Stimulated activated CD8-positive, alpha-beta memory T cell treated with anti-CD3 and anti-CD28 coated beads, Interleukin-4, amount 100 ng/mL, for 48 hours (primary cell): ENCODE measurements at regions not wholly inside any gene's neighbourhood (a gene's known extent, or its start where the extent isn't known, plus 50 kb on each side); places are given as distances from the start of the nearest gene placed in this dataset.

ENCODE experiments used
- DNase-seq: peaks from one replicate; pipeline ENCODE4 v3.0.0-alpha.2; 2020

GRCh38 chr10:106175760-106176377 lies 988.6 kb downstream of the SORCS1 start:
- no peak for DNase-seq

GRCh38 chr10:106173838-106174237 lies 990.7 kb downstream of the SORCS1 start:
- no peak for DNase-seq

GRCh38 chr10:106169241-106169640 lies 995.3 kb downstream of the SORCS1 start:
- DNase-seq: no peak

DNA sequence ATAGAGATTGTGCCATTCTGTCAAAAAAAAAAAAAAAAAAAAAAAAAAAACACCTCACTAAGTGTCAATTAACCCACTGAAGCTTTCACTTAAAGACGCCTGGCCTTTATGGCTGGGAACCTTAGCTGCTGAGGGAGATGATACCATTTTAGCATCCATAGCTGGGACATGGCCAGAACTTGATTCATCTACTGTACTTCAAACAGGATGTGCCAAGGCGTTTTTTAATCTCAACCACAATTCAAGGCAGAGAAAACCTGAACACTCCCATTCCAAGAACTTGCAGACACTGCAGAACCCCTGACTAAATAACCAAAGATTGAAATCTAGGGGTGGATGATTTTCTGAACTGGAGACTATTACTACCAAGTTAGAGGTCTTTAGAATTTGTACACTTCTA lies 996.6 kb downstream of the SORCS1 start:
- no peak for DNase-seq

DNA sequence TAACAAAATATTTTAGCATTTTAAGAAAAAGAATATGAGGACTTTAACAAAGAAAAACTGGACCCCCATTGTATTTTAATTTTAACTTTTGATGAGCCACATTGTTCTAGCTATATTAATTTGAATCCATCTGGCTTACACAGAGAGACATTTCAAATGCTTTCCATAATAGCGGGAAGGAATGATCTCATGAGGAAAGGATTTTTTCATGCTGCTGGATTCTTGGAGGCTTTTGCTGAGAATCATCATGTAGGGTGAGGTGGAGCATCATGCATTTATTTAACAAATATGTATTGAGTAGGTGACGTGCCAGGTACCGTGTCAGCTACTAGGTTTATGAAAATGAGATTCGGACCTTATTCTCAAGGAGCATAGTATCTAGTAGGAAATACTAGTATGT lies 1006.3 kb downstream of the SORCS1 start:
- no peak for DNase-seq

DNA sequence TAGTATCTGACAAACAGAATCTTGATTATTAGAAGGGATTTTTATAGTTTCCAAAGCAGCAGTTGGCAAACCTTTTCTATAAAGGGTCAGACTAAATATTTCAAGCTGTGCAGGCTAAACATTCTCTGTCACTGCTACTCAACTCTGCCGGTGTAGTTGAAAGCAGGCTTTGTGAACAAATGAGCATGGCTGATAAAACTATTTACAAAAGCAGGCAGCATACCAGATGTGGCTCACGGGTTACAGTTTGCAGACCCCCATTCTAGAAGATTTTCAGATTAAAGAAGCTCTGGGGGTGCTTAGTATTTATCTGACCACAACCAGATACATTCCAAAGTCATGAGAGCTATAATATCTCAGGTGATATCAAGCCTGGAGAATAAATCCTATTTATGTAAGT lies 1017.5 kb downstream of the SORCS1 start:
- DNase-seq: no peak

DNA sequence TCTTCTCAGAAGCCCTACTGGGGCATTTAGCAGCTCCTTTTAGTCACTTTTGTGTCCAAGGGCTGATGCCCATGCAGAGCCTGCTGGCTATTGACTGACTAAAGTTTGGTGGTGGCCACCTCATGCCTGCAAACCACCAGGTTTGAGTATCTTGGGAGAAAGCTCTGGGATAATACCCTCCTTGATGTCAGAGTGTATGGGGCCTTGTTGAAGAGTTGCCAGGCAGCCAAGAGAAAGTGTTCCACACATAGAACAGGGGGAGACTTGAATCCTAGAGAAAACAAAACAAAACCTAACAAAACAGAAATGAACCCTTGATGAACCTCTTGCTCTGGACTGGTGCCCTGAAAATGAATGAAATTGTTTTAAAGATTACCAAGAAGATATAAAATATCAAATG lies 1024.6 kb downstream of the SORCS1 start:
- no peak for DNase-seq

DNA sequence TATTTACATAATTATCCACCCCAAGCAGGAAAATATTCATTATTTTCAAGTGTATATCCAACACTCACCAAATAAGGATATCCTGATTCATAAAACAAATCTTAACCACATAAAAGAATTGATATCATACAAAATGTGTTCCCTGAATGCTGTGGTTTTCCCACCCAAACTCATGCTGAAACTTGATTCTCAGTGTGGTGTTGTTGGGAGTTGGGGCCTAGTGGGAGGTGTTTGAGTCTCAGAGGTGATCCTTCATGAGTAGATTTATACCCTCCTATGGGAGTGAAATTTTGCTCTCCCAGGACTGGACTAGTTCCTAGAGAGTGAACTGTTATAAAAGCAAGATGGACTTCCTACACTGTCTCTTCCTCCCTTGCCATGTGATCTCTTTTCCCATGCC lies 1028.3 kb downstream of the SORCS1 start:
- no peak for DNase-seq

- no peak for DNase-seq
Measured at GRCh38 chr10:106134326-106135000, 1030.0 kb downstream of the SORCS1 start.

GRCh38 chr10:106133451-106133850 lies 1031.1 kb downstream of the SORCS1 start:
- DNase-seq: no peak

DNA sequence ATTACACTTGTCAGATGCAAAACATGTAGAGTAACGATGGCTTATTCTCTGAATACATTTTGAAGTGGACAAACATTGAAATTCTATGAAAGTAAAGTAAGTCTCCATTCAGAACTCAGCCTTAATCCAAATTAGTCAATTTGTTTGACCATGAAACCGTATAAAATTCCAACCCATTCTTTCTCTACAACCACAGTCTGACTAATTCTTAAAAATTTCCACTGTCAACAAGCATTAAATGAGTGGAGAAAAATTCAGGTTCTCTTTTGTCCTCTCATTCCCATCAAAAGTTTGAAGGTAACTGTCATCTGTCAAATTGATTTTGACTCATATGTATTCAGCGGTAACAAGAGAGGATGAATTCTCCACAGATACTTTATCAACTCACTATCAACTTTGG lies 1031.5 kb downstream of the SORCS1 start:
- DNase-seq: no peak

GRCh38 chr10:106114656-106115186 lies 1049.8 kb downstream of the SORCS1 start:
- no peak for DNase-seq

- no peak for DNase-seq
Measured at GRCh38 chr10:106111246-106111645, 1053.3 kb downstream of the SORCS1 start.

DNA sequence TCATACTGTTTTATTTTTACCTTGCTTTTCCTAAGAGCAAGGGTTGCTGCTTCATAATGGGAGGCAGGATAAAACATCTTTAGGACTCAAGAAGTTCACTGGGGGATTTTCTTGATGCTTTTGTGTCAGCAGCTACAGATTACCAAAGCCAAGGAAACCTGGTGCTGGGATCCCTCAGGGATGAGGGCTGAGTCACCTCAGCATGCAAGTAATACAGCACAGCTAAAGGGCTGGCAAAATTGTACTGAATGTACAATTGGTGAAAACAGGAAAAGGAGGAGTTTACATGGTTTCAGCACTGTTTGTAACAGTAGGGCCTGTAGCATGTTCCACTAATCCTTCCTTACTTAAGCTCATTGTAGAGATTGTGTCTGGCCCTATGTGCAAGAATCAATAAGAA lies 1056.8 kb downstream of the SORCS1 start:
- no peak for DNase-seq

- no peak for DNase-seq
Measured at GRCh38 chr10:106106114-106106513, 1058.4 kb downstream of the SORCS1 start.

- no peak for DNase-seq
Measured at GRCh38 chr10:106089855-106090254, 1074.7 kb downstream of the SORCS1 start.

GRCh38 chr10:106086391-106086790 lies 1078.1 kb downstream of the SORCS1 start:
- no peak for DNase-seq

DNA sequence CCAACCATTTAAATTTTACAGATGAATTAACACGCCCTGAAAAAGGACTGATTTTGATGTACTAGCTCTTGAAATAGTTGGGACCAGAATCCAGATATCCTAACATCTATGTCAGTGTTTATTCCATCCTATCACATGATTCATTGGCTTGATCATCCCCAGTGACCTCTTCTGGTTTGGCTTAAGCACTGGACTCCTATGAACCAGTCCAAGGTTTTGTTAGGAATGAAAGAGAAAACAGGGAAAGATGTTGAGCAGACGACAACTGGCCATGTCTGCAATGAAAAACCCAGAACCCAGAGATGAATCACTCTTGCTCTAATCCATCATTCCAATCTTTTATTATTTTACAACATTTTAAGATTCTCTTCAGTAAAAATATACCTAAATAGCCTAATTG lies 1080.9 kb downstream of the SORCS1 start:
- DNase-seq: no peak

DNA sequence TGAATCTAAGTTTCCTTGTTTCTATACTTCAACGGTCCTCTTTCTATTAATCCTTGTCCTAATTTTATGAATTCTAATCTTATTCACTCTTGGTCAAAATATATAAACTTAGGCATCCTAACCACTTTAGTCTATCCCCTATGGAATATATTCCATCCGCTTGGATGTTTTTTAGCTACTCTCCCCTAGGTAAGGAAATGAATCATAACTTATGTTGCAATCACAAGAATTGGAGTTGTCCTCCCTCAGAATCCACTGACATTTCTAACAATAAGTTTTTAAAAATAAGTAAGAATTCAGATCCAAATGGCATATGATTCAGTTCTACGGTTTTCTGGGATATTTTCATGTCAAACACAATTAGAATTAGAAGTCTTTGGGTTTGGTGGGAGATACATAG lies 1081.6 kb downstream of the SORCS1 start:
- DNase-seq: no peak

DNA sequence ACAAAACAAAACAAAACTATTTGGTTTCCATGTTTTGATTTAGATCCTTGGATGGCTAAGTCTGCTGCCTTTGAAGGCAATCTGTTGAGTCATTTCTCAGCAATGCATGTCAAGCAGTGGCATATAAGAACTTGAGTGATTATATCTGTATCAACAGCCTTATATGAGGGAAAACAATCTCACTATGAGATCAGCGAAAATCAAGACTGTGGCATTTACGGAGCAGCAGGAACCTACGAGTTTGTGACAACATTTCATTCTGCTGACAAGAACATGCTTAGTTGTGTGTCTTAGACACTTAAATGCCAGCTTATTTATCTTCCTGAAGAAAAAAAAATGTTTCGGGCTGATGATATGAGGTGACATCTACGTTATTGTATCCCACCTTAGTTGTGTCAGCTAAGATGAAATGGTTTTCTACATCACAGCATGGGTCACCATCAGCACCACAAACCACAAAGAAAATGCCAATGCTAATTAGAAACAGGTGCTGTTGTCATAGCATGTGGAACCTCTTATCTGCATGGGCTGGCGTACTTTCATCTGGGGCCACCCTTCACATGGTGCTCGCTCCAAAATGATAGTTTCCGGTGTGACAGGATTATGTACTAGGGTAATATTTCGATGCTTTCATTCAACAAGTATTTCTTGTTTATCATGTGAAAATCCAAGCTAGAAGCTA lies 1085.5 kb downstream of the SORCS1 start:
- no peak for DNase-seq

DNA sequence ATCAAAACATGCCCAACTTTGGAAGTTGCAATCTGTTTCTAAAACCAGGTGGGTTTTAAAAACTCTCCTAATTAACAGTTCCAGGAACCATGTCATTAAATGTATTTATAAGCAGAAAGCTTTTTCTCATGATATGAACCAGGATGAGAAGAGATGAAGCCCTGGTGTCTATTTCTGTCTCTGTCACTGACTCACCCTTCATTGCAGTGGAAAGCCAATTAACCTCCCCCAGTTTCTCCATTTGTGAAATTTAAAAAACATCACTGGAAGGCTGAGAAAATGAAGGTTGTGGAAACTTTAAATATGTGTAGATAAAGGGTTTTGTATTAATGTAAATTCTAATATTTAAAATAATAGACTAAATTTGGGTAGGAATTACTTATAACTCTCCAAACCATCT lies 1088.0 kb downstream of the SORCS1 start:
- no peak for DNase-seq

- DNase-seq: no peak
Measured at GRCh38 chr10:106053061-106053460, 1111.4 kb downstream of the SORCS1 start.

- no peak for DNase-seq
Measured at GRCh38 chr10:106044503-106044902, 1120.0 kb downstream of the SORCS1 start.

- no peak for DNase-seq
Measured at GRCh38 chr10:106043863-106044262, 1120.6 kb downstream of the SORCS1 start.
